ENCODE measurements at regions not wholly inside any gene's neighbourhood (a gene's known extent, or its start where the extent isn't known, plus 50 kb on each side); places are given as distances from the start of the nearest gene placed in this dataset.

- DNase-seq (ENCODE audit: low read depth in 1 of 2, low spot score in 1 of 2) = no peak
- no peak overlapping the region for H3K27ac ChIP-seq
- CTCF ChIA-PET = no interaction called here
- WGBS (ENCODE audit: missing lambda C conversion rate) = 20% methylated on average over 2 of the region's 2 CpGs
- no peak overlapping the region for H3K4me3 ChIP-seq
- H3K9me3 ChIP-seq = no peaks in the 10 kb centered on the region
- TF ChIP-seq CBX2 (IDR thresholded peaks at IDR 0.05; ENCODE audit: borderline replicate concordance, low read depth) = no peak
- TF ChIP-seq, protein P1, sequence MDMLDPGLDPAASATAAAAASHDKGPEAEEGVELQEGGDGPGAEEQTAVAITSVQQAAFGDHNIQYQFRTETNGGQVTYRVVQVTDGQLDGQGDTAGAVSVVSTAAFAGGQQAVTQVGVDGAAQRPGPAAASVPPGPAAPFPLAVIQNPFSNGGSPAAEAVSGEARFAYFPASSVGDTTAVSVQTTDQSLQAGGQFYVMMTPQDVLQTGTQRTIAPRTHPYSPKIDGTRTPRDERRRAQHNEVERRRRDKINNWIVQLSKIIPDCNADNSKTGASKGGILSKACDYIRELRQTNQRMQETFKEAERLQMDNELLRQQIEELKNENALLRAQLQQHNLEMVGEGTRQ (IDR thresholded peaks at IDR 0.05) = no peak
- no peak for TF ChIP-seq ZNF302 (CRISPR knock-in tag; IDR thresholded peaks at IDR 0.05)
- TF ChIP-seq CHD2 (IDR thresholded peaks at IDR 0.05; ENCODE audit: low read length, partially characterized antibody) = no peak
- TF ChIP-seq REST (IDR thresholded peaks at IDR 0.05) = no peak
- no peak overlapping the region for H3K4me2 ChIP-seq
- no peak for FAIRE-seq
- POLR2A ChIA-PET = no interaction called here
- H3K4me1 ChIP-seq = no peaks in the 10 kb centered on the region
- ATAC-seq = no peak
These were observed 1063.1 kb downstream of the PCDH7 start for GRCh38 chr4:31783311-31783710.

GRCh38 chr4:31784558-31784957 is 1064.4 kb downstream of the PCDH7 start:
- TF ChIP-seq SMC3 (IDR thresholded peaks at IDR 0.05) (no peak), ZC3H11A (IDR thresholded peaks at IDR 0.05) (no peak), HEYL (CRISPR knock-in tag; IDR thresholded peaks at IDR 0.05) (no peak), CBX2 (IDR thresholded peaks at IDR 0.05; ENCODE audit: borderline replicate concordance, low read depth) (no peak), ESRRA (IDR thresholded peaks at IDR 0.05; ENCODE audit: borderline replicate concordance, low read length) (no peak), CBX8 (IDR thresholded peaks at IDR 0.05) (no peak), SREBF2 (IDR thresholded peaks at IDR 0.05) (no peak), KDM5A (IDR thresholded peaks at IDR 0.05) (no peak)
- TF ChIP-seq, protein P1 (IDR thresholded peaks at IDR 0.05) = no peak
- 2% methylated on average over 2 of the region's 2 CpGs for WGBS (ENCODE audit: missing lambda C conversion rate)
- ChIA-PET POLR2A (no interaction called here), CTCF (no interaction called here)
- no peak overlapping the region for H3K27ac ChIP-seq
- ATAC-seq (no peak), DNase-seq (ENCODE audit: low read depth in 1 of 2, low spot score in 1 of 2) (no peak), FAIRE-seq (no peak)
- no peak overlapping the region for H3K4me2 ChIP-seq
- H3K4me1 ChIP-seq = no peaks in the 10 kb centered on the region
- no peak overlapping the region for H3K4me3 ChIP-seq
- no peaks in the 10 kb centered on the region for H3K9me3 ChIP-seq

- FAIRE-seq (no peak), ATAC-seq (no peak), DNase-seq (ENCODE audit: low read depth in 1 of 2, low spot score in 1 of 2) (no peak)
- Histone ChIP-seq H3K9me3 (no peaks in the 10 kb centered on the region), H3K4me3 (no peak overlapping the region), H3K4me1 (no peaks in the 10 kb centered on the region), H3K4me2 (no peak overlapping the region), H3K27ac (no peak overlapping the region)
- TF ChIP-seq RFX5 (IDR thresholded peaks at IDR 0.05) = no peak
- no peak for TF ChIP-seq HEYL (CRISPR knock-in tag; IDR thresholded peaks at IDR 0.05)
- TF ChIP-seq FOSL2 (IDR thresholded peaks at IDR 0.05) = no peak
- TF ChIP-seq FOSL2 (CRISPR knock-in tag; IDR thresholded peaks at IDR 0.05) = no peak
- TF ChIP-seq E2F6 (IDR thresholded peaks at IDR 0.05; ENCODE audit: borderline replicate concordance, low read depth) = no peak
- TF ChIP-seq HOXA7 (CRISPR knock-in tag; IDR thresholded peaks at IDR 0.05) = no peak
- TF ChIP-seq ZC3H11A (IDR thresholded peaks at IDR 0.05) = no peak
- TF ChIP-seq CEBPB (IDR thresholded peaks at IDR 0.05) = no peak
- TF ChIP-seq, protein P2, sequence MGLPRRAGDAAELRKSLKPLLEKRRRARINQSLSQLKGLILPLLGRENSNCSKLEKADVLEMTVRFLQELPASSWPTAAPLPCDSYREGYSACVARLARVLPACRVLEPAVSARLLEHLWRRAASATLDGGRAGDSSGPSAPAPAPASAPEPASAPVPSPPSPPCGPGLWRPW (IDR thresholded peaks at IDR 0.05) = no peak
- TF ChIP-seq KDM5A (IDR thresholded peaks at IDR 0.05) = no peak
- TF ChIP-seq ESRRA (IDR thresholded peaks at IDR 0.05; ENCODE audit: borderline replicate concordance, low read length) = no peak
- TF ChIP-seq HOXB5 (CRISPR knock-in tag; IDR thresholded peaks at IDR 0.05) = no peak
- no peak for TF ChIP-seq HDAC2 (IDR thresholded peaks at IDR 0.05)
- CTCF ChIA-PET = no interaction called here
- WGBS (ENCODE audit: missing lambda C conversion rate) = 3% methylated on average over 1 of the region's 1 CpG
- POLR2A ChIA-PET = no interaction called here
These were observed 1067.5 kb downstream of the PCDH7 start for GRCh38 chr4:31787701-31788100.
